Endodermal cell (in vitro differentiated cells): ENCODE measurements at regions not wholly inside any gene's neighbourhood (a gene's known extent, or its start where the extent isn't known, plus 50 kb on each side); places are given as distances from the start of the nearest gene placed in this dataset.

Source experiments
- DNase-seq: peaks from one replicate; pipeline ENCODE4 v3.0.0-alpha.2; 2017
- H3K27ac ChIP-seq: 2 replicates; pipeline ENCODE4 v1.5.1; 2013; ENCODE audit warnings: mild to moderate bottlenecking, low read depth, low read length, moderate library complexity
- H3K27me3 ChIP-seq: 2 replicates; pipeline ENCODE4 v1.6.1; 2013; ENCODE audit warnings: mild to moderate bottlenecking, low read length, moderate library complexity; ENCODE audit not compliant: insufficient read depth, control insufficient read depth, poor library complexity, severe bottlenecking
- H3K36me3 ChIP-seq: 2 replicates; pipeline ENCODE4 v1.7.0; 2013; ENCODE audit warnings: mild to moderate bottlenecking, low read length, moderate library complexity; ENCODE audit not compliant: control insufficient read depth, insufficient read depth
- H3K4me1 ChIP-seq: one replicate; pipeline ENCODE4 v1.7.0; 2013; ENCODE audit warnings: low read length; ENCODE audit not compliant: control insufficient read depth, insufficient read depth
- H3K4me3 ChIP-seq: 2 replicates; pipeline ENCODE4 v1.5.1; 2013; ENCODE audit warnings: mild to moderate bottlenecking, low read length, moderate library complexity
- H3K9ac ChIP-seq: 2 replicates; pipeline ENCODE4 v1.6.1; 2013; ENCODE audit warnings: mild to moderate bottlenecking, low read length, moderate library complexity; ENCODE audit not compliant: poor library complexity, severe bottlenecking; ENCODE audit errors: extremely low read depth
- H3K9me3 ChIP-seq: 2 replicates; pipeline ENCODE4 v1.6.1; 2013; ENCODE audit warnings: mild to moderate bottlenecking, low read length, moderate library complexity; ENCODE audit not compliant: control insufficient read depth
- H3K27ac Mint-ChIP-seq: 2 replicates; pipeline ENCODE4 v1.8.0; 2020; ENCODE audit warnings: mixed read lengths
- H3K27me3 Mint-ChIP-seq: 2 replicates; pipeline ENCODE4 v1.8.0; 2021; ENCODE audit warnings: mild to moderate bottlenecking, mixed read lengths; ENCODE audit not compliant: insufficient read depth
- H3K36me3 Mint-ChIP-seq: 2 replicates; pipeline ENCODE4 v1.8.0; 2020; ENCODE audit warnings: low read depth, mixed read lengths
- H3K4me1 Mint-ChIP-seq: 2 replicates; pipeline ENCODE4 v1.8.0; 2020; ENCODE audit warnings: mixed read lengths
- H3K4me3 Mint-ChIP-seq: 2 replicates; pipeline ENCODE4 v1.8.0; 2020; ENCODE audit warnings: mild to moderate bottlenecking, moderate library complexity, mixed read lengths
- H3K9me3 Mint-ChIP-seq: 2 replicates; pipeline ENCODE4 v1.8.0; 2020; ENCODE audit warnings: mild to moderate bottlenecking, mixed read lengths
- WGBS, 2 experiments: methylation state at CpG; one replicate each; pipeline versions ENCODE4 v1.1.5 to v1.1.7; 2013; ENCODE audit warnings: missing lambda C conversion rate in 2 of 2, mixed read lengths in 1 of 2; ENCODE audit not compliant: insufficient coverage in 1 of 2, insufficient read length in 1 of 2; 5-methylcytosine and 5-hydroxymethylcytosine counted together
- TF ChIP-seq, protein P1 (sequence below): fragments of 200-600 bp; sonication (generic); conservative IDR thresholded peaks from 2 replicates; pipeline ENCODE4 v1.5.0; 2021; ENCODE audit warnings: antibody characterized with exemption, mild to moderate bottlenecking

DNA sequence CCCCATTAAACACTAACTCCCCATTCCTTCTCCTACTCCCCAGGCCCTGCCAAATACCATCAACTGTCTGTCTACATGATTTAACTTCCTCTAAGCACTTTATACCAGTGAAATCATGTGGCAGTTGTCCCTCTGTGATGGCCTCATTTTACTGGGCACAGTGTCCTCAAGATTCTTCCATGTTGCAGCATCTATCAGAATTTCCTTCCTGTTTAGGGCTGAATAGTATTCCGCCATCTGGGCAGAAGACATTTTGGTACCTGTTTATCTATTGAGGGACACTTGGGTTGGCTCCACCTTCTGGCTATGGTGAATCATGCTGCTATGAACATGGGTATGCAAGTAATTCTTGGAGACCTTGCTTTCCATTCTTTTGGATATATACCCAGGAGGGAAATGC, 59.4 kb upstream of the IRX4 start:
- no peaks in the 10 kb centered on the region for H3K9me3 ChIP-seq
- H3K4me3 ChIP-seq = no peak overlapping the region
- H3K9me3 Mint-ChIP-seq = no peaks in the 10 kb centered on the region
- WGBS, 2 experiments = 97 to 100% methylated on average over 1 of the region's 1 CpG
- H3K36me3 Mint-ChIP-seq = no peaks in the 10 kb centered on the region
- no peaks in the 10 kb centered on the region for H3K36me3 ChIP-seq
- H3K9ac ChIP-seq = no peak overlapping the region
- DNase-seq = no peak
- H3K27me3 ChIP-seq = no peaks in the 10 kb centered on the region
- TF ChIP-seq, protein P1, sequence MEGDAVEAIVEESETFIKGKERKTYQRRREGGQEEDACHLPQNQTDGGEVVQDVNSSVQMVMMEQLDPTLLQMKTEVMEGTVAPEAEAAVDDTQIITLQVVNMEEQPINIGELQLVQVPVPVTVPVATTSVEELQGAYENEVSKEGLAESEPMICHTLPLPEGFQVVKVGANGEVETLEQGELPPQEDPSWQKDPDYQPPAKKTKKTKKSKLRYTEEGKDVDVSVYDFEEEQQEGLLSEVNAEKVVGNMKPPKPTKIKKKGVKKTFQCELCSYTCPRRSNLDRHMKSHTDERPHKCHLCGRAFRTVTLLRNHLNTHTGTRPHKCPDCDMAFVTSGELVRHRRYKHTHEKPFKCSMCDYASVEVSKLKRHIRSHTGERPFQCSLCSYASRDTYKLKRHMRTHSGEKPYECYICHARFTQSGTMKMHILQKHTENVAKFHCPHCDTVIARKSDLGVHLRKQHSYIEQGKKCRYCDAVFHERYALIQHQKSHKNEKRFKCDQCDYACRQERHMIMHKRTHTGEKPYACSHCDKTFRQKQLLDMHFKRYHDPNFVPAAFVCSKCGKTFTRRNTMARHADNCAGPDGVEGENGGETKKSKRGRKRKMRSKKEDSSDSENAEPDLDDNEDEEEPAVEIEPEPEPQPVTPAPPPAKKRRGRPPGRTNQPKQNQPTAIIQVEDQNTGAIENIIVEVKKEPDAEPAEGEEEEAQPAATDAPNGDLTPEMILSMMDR = no peak
- H3K4me1 ChIP-seq = no peaks in the 10 kb centered on the region
- no peak overlapping the region for H3K27ac Mint-ChIP-seq
- H3K4me3 Mint-ChIP-seq = no peak overlapping the region
- no peak overlapping the region for H3K27ac ChIP-seq
- peaks cover 11% of the 10 kb centered on the region for H3K4me1 Mint-ChIP-seq
- H3K27me3 Mint-ChIP-seq = peaks cover 6% of the 10 kb centered on the region

DNA sequence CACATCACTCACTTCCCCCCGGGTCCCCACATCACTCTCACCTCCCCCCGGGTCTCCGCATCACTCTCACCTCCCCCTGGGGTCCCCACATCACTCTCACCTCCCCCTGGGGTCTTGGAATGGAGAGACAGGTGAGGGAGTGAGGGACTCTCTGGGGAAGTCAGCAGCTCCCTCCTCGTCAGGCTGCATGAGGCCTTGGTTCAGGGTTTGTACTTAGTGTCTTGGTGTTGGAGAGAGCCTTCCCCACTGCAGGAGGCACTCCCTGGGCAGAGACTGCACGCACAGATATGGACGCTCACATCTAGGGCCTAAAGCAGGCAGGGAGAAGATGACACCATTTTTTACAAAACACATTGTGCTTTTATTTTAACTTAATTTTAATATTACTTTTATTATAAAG, 56.5 kb upstream of the IRX4 start:
- TF ChIP-seq, protein P1 = no peak
- H3K9ac ChIP-seq = no peak overlapping the region
- H3K4me1 ChIP-seq = no peaks in the 10 kb centered on the region
- DNase-seq = no peak
- H3K4me3 ChIP-seq = no peak overlapping the region
- H3K36me3 Mint-ChIP-seq = no peaks in the 10 kb centered on the region
- H3K9me3 ChIP-seq = no peaks in the 10 kb centered on the region
- no peak overlapping the region for H3K27ac Mint-ChIP-seq
- peaks cover 2% of the 10 kb centered on the region for H3K27me3 Mint-ChIP-seq
- no peaks in the 10 kb centered on the region for H3K36me3 ChIP-seq
- H3K27ac ChIP-seq = no peak overlapping the region
- peaks cover 2% of the 10 kb centered on the region for H3K4me1 Mint-ChIP-seq
- no peaks in the 10 kb centered on the region for H3K27me3 ChIP-seq
- no peak overlapping the region for H3K4me3 Mint-ChIP-seq
- H3K9me3 Mint-ChIP-seq = no peaks in the 10 kb centered on the region
- 71 to 100% methylated on average over 1 to 6 of the region's 6 CpGs for WGBS, 2 experiments

DNA sequence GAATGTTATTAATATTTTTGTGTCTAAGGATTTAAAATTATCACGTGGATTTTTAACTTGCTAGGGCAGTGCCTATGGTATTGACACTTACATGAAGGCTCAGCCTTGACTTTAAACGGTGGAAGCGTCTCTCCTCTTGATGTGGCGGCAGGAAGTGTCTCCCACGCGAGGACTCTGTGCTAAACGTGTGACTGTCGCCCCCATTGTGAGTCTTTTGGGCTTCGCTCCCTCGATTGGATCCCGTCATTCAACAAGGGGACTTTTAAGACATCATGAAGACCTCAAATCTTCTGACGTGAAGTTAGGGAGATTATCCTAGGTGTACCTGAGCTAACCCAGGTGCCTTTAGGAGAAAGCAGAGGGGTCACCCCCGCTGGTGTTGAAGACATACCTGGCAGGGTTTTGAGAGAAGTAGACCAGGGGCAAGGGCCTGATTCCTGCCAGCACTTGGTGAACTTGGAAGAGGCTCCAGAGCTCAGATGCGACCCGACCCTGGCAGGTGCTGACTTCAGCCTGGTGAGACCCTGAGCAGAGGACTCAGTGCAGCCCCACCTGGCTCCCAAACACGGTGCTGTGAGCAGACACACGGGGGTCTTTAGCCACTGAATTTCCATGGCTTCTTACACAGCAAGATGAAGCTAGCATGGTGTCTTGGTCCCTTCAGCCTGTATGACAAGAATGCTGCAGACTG, 55.7 kb upstream of the IRX4 start:
- H3K27ac Mint-ChIP-seq = no peak overlapping the region
- 90 to 94% methylated on average over 15 to 17 of the region's 17 CpGs for WGBS, 2 experiments
- H3K4me1 Mint-ChIP-seq = no peaks in the 10 kb centered on the region
- H3K4me3 Mint-ChIP-seq = no peak overlapping the region
- TF ChIP-seq, protein P1 = no peak
- no peak overlapping the region for H3K9ac ChIP-seq
- no peak overlapping the region for H3K4me3 ChIP-seq
- no peak overlapping the region for H3K27ac ChIP-seq
- DNase-seq = no peak
- H3K9me3 ChIP-seq = no peaks in the 10 kb centered on the region
- no peaks in the 10 kb centered on the region for H3K4me1 ChIP-seq
- H3K36me3 Mint-ChIP-seq = no peaks in the 10 kb centered on the region
- H3K27me3 Mint-ChIP-seq = no peaks in the 10 kb centered on the region
- no peaks in the 10 kb centered on the region for H3K27me3 ChIP-seq
- no peaks in the 10 kb centered on the region for H3K9me3 Mint-ChIP-seq
- H3K36me3 ChIP-seq = no peaks in the 10 kb centered on the region
